HG03342 (cell line): ENCODE measurements at regions not wholly inside any gene's neighbourhood (a gene's known extent, or its start where the extent isn't known, plus 50 kb on each side); places are given as distances from the start of the nearest gene placed in this dataset.

Source experiments
- ATAC-seq: cut with Tn5 transposase; IDR thresholded peaks from one replicate; pipeline ENCODE4 v1.9.1; 2021; ENCODE audit warnings: mild to moderate bottlenecking, moderate library complexity; ENCODE audit not compliant: unreplicated experiment

GRCh38 chr13:72258340-72258981, 391.5 kb upstream of the DACH1 start:
- ATAC-seq, result no peak

GRCh38 chr13:72255908-72256307, 388.9 kb upstream of the DACH1 start:
- peak; percentile 69 for ATAC-seq

GRCh38 chr13:72253754-72254153, 386.8 kb upstream of the DACH1 start:
- no peak for ATAC-seq

GRCh38 chr13:72246396-72246795, 379.4 kb upstream of the DACH1 start:
- no peak for ATAC-seq

GRCh38 chr13:72244788-72245187, 377.8 kb upstream of the DACH1 start:
- ATAC-seq, result no peak

GRCh38 chr13:72230131-72230530, 363.1 kb upstream of the DACH1 start:
- no peak for ATAC-seq

- no peak for ATAC-seq
Measured at GRCh38 chr13:72229067-72229466, 362.1 kb upstream of the DACH1 start.

GRCh38 chr13:72221276-72221962, 354.4 kb upstream of the DACH1 start:
- peak; percentile 64 for ATAC-seq

GRCh38 chr13:72218966-72219365, 352.0 kb upstream of the DACH1 start:
- ATAC-seq, result peak; percentile 83

- ATAC-seq, result no peak
Measured at GRCh38 chr13:72217142-72217541, 350.1 kb upstream of the DACH1 start.

GRCh38 chr13:72208112-72208645, 341.2 kb upstream of the DACH1 start:
- ATAC-seq, result no peak

- no peak for ATAC-seq
Measured at GRCh38 chr13:72205773-72206172, 338.8 kb upstream of the DACH1 start.

GRCh38 chr13:72204291-72204690, 337.3 kb upstream of the DACH1 start:
- no peak for ATAC-seq

- no peak for ATAC-seq
Measured at GRCh38 chr13:72201726-72202125, 334.7 kb upstream of the DACH1 start.

- no peak for ATAC-seq
Measured at GRCh38 chr13:72199640-72200039, 332.6 kb upstream of the DACH1 start.

- ATAC-seq, result no peak
Measured at GRCh38 chr13:72198967-72199560, 332.1 kb upstream of the DACH1 start.

- no peak for ATAC-seq
Measured at GRCh38 chr13:72198042-72198441, 331.0 kb upstream of the DACH1 start.

- no peak for ATAC-seq
Measured at GRCh38 chr13:72195044-72195704, 328.2 kb upstream of the DACH1 start.

- ATAC-seq, result no peak
Measured at GRCh38 chr13:72194523-72194922, 327.5 kb upstream of the DACH1 start.

- ATAC-seq, result no peak
Measured at GRCh38 chr13:72186730-72187422, 319.9 kb upstream of the DACH1 start.

GRCh38 chr13:72185776-72186175, 318.8 kb upstream of the DACH1 start:
- ATAC-seq, result no peak
